Non-pigmented ciliary epithelial cell (primary cell): ENCODE measurements at regions not wholly inside any gene's neighbourhood (a gene's known extent, or its start where the extent isn't known, plus 50 kb on each side); places are given as distances from the start of the nearest gene placed in this dataset.
"Not testable (repeated sequence)": the region's sequence is repeated elsewhere in the genome, so short reads cannot be mapped to it uniquely, and the experiment has no call there.

Source experiments
- DNase-seq: peaks from one replicate; pipeline ENCODE4 v3.0.0-alpha.2; 2010; ENCODE audit warnings: low read depth

DNA sequence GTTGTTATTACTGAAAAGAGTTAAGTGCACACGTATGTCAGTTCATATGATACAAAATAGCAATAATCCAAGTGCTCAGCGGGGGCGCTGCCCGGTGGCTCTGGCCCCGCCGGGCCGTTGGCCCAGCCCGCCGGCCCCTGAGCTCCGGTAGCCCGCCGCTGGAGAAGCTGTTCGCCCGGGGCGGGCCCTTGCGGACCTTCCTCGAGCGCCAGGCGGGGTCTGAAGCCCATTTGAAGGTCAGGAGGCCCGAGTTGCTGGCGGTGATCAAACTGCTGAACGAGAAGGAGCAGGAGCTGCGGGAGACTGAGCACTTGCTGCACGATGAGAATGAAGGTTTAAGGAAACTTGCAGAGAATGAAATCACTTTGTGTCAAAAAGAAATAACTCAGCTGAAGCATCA lies 599.0 kb downstream of the TRIML1 start:
- DNase-seq = not testable (repeated sequence)

DNA sequence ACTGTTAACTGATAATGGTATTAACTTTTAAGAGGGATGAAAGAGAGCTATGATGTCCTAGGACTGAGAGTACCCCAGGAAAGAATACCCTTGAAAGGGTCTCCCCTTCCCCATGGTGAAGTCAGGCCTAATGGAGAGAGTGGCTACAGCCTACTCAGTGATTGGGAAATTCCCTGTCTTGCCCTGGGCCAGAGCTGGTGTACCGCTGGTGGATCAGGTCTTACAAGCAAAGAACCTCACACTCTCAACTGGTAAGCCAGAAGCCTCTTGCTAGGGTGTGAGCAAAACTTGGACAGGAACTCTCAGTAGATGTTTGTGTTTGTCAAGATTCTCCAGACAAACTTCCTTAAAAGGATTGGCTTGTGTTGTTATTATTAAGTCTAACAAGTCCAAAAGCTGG lies 600.9 kb downstream of the TRIML1 start:
- DNase-seq = not testable (repeated sequence)

DNA sequence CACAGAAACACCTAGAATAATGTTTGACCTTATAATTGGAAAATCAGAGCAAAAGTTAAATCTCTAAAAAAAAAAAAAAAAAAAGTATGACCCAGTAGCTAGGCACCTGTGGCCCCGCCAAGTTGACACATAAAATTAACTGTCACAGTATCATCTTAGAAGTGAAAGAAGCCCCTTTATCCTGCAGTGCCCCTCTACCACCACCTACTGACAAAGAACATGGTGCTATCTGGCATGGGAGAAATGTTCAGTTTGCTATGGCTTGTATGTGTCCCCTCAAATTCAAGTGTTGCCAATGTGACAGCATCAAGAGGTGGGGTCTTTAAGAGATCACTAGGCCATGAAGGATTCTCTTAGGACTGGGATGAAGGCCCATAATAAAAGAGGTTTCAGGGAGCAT lies 601.5 kb downstream of the TRIML1 start:
- not testable (repeated sequence) for DNase-seq

DNA sequence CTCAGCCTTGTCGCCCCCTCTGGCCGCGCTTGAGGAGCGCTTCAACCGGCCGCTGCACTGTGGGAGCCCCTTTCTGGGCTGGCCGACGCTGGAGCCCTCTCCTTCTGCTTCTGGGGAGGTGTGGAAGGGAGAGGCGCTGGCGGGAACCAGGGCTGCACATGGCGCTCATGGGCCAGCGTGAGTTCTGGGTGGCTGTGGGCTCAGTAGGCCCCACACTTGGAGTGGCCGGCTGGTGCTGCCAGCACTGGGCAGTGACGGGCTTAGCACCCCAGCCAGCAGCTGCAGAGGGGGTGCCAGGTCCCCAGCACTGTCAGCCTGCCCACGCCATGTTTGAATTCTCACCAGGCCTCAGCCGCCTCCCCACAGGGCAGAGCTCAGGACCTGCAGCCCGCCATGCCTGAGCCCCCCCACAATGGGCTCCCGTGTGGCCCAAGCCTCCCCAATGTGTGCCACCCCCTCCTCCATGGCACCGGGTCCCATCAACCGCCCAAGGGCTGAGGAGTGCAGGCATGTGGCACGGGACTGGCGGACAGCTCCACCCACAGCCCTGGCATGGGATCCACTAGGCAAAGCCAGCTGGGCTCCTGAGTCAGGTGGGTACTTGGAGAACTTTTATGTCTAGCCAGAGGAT lies 615.2 kb downstream of the TRIML1 start:
- no peak for DNase-seq

DNA sequence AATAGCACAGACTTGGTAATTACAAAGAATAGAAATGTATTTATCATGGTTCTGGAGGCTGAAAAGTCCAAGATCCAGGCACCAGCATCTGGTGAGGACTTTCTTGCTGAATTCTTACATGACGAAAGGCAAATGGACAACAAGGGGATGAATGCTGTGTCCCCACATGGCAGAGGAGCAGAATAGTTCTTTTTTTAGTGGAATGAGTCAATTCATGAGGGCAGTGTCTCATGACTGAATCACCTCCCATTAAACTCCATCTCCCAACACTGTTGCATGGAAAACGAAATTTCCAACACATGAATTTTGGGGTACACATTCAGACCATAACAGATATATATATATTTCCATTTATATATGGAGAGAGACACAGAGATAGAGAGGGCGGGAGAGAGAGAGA lies 628.3 kb downstream of the TRIML1 start:
- no peak for DNase-seq

DNA sequence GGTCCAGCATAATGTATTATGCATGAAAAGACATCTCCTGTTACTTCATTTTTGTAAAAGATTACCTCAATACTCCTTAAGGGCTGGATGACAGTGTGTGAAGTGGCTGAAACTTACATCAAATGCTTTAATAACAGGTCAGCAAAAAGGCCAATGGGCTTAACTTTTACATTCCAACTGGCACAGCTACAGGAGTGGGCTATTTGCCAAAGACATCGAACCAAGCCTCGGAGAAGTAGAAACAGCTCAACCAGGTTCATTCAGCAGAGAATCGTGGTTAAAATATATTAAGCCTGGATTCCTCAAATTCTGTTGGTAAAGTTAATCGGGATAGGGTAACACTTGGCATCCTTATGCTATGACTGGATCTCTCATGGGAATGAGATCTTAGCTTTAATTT lies 639.7 kb downstream of the TRIML1 start:
- no peak for DNase-seq

DNA sequence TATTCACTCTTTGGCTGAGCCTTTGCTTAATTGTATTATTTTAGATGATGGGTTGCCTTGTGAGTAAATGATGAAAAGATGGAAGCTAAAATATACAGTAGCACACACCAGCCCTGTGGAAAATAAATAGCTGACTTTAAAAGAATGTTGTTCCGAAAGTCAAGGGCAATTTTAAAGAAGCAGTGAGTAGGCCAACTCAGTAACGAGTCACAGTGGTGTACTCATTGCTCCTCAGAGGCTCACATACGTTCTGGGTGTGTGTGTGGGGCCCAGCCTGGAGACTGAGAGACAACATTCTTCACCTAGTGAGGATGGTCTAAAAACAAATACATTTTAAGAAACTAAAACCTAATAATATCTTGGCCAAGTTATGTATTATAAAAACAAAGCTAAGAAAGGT lies 640.3 kb downstream of the TRIML1 start:
- no peak for DNase-seq

DNA sequence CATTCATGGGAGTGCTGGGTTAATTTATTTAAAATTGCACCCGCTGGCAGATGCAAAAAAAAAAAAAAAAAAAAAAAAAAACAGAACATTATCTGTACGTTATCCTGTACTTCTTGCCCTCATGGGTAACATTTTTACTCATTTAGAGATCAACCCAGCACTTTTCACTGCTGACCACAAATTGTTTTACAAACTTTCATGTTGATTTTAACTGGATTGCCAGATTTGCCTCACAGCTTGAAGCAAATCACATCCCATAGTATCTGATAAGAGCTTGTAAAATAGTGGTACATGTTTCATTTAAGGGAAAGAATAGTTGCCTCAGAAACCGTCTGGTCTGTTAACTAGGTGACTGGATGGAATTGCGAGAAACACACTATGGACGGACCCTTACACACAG lies 640.8 kb downstream of the TRIML1 start:
- no peak for DNase-seq

DNA sequence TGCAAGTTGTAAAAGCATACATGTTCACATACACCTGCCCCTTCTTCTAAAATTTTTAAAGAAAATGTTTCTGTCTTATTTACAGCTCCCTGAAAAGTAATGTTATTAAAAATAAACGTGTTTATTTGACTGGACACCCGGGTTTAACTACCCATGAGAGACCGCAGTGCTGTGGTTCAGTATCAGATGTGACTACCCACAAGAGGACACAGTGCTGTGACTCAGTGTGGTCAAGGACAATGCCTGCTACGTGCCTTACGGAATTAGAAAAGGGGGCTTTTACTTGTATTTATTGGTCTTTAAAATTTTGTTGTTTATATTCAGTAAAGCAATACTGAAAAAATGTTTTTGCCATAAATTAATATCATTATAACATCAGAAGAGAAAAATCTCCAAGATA lies 641.4 kb downstream of the TRIML1 start:
- DNase-seq = no peak

DNA sequence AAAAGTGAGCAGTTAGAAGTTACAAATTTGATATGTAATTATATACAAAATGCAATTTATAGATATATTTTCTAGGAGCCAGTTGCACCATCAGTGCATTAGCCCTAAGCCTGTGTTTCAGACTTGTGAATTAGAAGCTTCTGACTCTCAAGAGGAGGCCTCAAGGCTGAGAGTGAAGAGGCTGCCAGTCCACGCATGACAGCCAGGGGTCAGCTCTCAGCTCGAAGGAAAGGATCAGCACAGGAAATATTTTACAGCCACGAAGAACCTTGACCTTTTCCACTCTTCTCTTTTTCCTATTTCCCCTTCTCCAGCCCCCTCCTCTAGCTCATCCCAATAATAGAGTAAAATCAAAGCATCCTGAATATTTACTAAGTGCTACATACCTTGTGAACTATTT lies 642.4 kb downstream of the TRIML1 start:
- no peak for DNase-seq

DNA sequence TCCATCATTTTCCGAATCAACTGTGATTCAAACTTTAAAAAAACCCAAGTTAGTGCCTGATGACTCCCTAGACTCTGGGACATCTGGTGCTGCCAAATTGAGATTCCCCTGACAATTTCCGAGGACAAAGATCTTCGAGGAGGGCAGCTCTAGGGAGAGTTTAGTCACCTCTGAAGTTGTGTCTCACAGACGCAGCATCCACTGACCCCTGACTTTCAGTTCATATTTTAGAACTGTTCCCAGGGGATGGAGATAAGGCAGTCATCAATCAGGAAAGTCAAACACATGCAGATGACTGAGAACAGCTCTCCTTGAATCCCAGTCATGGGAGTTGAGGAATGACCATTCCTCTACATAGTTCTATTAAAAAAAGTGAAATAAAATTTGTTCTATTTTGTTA lies 643.9 kb downstream of the TRIML1 start:
- no peak for DNase-seq

DNA sequence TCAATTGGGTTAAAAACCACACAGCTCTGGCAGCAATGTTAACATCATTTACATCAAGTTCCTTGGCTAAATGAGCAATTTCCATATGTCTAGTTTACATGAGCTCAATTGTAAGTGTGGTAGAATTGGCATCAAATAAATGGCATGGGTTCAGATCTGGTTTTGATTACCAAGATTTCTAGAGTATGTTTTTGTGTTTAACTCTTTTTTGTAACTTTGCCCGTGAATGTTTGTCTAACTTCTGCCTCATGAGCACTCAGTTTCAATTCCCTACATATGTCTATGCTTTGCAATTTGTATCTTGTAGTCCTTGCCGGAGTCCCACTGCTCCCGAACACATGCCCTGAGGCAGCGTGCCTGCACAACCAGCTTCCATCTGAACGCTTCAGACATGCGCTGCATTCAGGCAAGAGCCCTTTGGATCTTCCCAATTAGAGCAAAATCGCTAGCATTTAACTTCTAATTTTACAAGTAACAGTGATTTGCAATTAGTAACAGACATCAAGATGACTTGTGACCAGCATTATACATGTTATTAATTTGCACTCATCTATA lies 644.4 kb downstream of the TRIML1 start:
- no peak for DNase-seq

DNA sequence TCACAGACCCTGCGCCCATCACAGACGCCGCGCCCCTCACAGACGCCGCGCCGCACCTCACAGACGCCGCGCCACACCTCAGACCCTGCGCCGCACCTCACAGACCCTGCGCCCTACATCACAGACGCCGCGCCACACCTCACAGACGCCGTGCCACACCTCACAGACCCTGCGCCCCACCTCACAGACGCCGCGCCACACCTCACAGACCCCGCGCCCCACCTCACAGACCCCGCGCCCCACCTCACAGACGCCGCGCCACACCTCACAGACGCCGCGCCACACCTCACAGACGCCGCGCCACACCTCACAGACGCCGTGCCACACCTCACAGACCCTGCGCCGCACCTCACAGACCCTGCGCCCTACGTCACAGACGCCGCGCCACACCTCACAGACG lies 657.4 kb downstream of the TRIML1 start:
- DNase-seq = not testable (repeated sequence)

DNA sequence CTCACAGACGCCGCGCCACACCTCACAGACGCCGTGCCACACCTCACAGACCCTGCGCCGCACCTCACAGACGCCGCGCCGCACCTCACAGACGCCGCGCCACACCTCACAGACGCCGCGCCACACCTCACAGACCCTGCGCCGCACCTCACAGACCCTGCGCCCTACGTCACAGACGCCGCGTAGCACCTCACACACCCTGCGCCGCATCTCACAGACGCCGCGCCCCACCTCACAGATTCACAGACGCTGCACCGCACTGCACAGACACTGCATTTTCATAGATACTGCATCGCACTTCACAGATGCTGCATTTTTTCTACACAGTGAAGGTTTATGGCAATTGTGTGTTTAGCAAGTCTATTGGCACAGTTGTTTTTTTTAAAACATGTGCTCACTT lies 657.8 kb downstream of the TRIML1 start:
- not testable (repeated sequence) for DNase-seq

DNA sequence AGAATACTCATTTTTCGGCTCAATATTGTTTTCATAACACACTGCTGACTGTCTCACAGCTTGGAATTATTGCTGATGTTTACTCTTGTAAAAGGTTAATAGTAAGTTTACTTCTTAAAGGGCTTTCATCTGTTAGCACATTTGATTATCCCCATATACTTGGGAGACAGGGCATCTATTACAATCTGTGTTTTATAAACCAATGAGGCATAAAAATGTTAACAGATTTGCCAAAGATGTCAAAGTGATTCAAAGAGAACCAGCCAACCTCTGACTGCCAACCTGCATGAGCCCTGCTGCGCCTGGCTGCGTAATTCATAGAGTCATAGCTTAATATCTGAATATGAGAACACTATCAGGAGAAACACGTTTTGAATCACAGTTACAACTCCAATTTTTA lies 665.6 kb downstream of the TRIML1 start:
- DNase-seq = no peak

DNA sequence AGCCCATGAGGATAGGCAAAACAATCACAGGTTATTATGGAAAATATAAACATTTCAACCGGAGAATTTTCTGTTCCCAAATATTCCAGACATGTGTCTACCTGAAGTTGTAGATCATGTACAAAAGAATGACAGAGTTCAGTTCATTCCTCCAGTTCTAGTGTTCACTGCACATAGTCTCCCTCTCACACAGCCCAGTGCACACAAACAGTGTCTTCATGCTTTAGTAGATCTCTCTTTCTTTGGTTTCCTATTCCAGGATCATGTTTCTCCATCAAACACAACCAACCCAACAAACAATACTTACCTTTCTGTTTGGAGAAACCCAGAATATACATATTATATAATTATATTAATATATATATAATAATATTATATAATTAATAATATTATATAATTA lies 671.9 kb downstream of the TRIML1 start:
- no peak for DNase-seq

DNA sequence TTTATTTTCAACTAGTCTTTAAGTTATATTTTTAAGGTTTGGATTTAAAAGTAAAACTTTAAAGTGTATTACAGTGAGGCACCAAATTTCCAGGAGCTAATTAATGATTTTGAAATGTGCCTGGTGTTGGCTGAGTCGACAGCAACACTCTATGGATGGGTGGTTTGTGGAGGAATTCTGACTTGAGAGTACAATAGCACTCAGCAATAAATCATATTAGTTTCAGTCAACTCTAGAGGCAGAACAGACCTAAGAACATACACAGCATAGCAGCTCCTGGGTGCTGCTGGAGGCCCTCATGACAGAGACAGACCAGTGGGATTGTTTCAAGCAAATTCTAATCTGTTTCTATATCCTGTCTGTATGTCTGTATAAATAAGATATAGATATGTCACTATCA lies 673.4 kb downstream of the TRIML1 start:
- no peak for DNase-seq

DNA sequence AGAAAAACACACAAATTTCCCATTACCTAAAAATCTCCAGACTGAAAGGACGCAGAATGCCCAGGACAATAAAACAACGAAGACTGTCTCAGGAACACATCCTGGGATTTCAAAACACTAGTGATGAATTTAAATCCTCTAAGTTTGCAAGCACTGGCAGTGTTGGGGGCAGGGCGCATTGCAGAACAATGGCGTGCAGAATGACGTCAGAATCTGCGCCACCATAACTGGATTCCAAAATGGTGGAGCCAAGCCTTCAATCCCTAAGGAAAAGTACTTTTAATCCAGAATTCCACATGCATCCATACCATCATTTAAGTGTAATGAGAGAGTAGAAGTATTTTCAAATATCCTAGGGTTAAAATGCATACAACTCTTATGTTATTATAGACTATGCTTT lies 679.1 kb downstream of the TRIML1 start:
- DNase-seq = no peak

DNA sequence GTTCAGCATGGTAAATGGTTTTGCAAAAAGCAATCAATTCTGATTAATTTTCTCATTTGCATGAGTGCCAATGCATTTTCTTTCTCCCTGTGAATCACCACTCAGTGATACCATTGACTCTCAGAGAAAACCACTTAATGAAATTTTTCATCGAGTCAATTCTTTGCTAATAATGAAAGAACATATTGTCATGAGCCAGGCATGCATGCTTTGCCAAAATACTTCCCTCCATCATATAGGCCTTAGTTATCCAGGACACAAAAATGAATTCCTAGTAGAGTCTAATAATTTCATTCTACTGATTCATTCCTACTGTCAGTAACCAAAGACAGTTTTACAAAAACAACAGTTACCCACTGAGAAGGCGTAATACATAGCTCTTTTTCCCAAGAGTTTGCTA lies 680.0 kb downstream of the TRIML1 start:
- no peak for DNase-seq

DNA sequence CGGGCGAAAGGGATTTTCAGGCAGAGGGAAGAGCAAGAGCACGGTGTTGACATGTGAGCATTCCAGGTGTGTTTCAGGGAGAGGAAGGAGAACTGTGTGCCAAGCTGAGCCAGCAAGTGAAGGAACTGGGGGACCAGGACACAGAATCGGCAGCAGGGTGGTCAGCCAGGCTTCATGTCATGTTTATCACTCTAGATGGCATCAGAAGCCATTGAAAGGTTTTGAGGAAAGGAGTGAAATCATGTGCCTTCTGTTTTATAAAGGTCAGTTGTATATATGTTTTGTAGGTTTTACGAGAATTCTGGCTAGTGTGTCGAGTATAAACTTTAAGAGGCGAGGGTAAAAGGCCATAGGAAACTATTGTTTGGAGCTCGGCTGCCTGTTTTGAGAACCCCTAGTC lies 682.3 kb downstream of the TRIML1 start:
- no peak for DNase-seq

DNA sequence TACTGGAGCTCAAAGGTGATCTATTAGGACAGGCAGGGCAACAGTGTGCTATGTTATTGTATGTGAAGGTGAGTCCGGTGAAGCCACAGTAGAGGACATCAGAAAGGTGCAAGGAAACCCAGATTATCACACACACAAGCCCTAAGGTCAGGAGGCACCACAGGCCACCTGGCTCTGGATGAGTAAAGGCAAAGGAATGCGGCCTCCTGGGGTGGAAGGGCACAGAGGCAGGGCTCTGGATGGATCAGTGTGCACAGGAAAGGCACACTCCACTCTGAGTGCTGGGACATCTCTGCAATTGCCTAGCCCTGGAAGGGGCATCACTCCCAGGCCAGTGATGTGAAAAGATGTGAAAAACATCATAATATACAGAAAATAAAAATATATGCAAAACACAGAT lies 683.5 kb downstream of the TRIML1 start:
- no peak for DNase-seq

DNA sequence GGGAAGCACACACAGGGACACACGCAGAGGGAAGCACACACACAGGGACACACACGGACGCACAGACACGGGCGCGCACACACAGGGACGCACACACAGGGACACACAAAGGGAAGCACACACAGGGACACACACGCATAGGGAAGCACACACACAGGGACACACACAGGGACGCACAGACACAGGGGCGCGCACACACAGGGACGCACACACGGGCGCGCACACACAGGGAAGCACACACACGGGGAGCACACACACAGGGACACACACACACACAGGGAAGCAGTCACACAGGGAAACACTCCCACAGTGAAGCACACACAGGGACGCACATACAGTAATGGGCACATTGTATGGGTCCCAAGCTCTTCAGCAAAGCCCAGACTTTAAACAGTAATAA lies 685.3 kb downstream of the TRIML1 start:
- no peak for DNase-seq

DNA sequence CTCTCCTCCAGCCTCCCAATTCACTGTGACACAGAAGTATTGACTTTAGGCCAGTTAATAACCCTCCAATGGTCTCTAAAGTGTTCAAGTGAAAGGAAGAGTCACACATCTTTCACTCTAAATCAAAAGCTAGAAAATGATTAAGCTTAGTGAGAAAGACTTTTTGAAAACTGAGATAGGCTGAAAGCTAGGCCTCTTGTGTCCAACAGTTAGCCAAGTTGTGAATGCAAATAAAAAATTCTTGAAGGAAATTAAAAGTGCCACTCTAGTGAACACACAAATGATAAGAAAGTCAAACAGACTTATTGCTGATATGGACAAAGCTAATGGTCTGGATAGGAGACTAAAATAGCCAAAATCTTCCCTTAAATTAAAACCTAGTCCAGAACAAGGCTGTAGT lies 687.2 kb downstream of the TRIML1 start:
- no peak for DNase-seq

DNA sequence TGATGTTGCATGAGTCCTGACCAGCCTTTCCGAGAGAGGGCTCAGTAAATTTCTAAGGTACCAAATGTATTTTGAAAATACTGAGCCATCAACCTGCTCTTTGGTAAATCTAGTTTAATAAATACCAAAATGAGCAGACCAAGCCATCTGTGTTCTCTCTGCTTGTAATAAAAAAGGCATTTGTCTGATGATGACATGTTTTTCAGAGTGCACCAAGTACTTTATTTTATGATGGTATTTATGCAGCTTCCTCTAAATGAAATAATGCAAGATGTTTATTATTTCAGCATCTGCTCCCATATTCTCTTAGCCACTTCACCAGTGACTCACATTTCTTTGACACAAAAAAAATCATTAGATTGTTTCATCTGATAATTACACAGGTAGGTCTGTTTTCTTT lies 700.5 kb downstream of the TRIML1 start:
- no peak for DNase-seq

DNA sequence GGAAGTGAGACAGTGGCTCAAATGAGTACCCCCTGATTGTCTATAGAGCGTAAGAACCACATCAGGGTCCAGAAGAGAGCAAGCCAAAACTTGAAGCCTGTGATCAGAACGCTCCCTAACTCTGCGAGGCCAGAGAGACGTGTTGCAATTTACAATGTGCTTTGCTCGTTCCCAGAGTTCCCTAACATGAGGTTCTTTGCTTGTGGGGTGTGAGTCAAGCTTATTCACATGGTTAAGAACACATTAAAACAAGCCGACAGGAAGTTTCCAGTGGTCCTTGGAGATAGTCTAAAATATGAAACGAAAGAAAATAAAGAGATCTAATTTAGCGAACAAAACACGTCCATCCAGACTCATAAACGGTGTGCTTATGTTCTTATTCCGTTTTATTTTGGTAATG lies 702.3 kb downstream of the TRIML1 start:
- DNase-seq = no peak
